AG09309 (cell line): ENCODE measurements at regions not wholly inside any gene's neighbourhood (a gene's known extent, or its start where the extent isn't known, plus 50 kb on each side); places are given as distances from the start of the nearest gene placed in this dataset.

Experiments used
- DNase-seq: peaks from one replicate; pipeline ENCODE4 v3.0.0-alpha.2; 2010; ENCODE audit warnings: low read depth
- H3K4me3 ChIP-seq: 2 replicates; pipeline ENCODE4 v1.5.1; 2011; ENCODE audit warnings: mild to moderate bottlenecking, low read depth, low read length, moderate library complexity; ENCODE audit not compliant: control insufficient read depth
- CTCF ChIP-seq: IDR thresholded peaks from 2 replicates; pipeline ENCODE4 v1.5.1; 2011; ENCODE audit warnings: mild to moderate bottlenecking, low read depth, low read length, inconsistent platforms; ENCODE audit not compliant: insufficient read depth, control insufficient read depth; ENCODE audit errors: missing control alignments

GRCh38 chr10:78900715-78901430 lies 167.9 kb upstream of the ZMIZ1 start:
- no peak for DNase-seq
- TF ChIP-seq CTCF, result no peak
- no peak overlapping the region for H3K4me3 ChIP-seq

- no peak overlapping the region for H3K4me3 ChIP-seq
- TF ChIP-seq CTCF, result no peak
These were observed 167.1 kb upstream of the ZMIZ1 start for GRCh38 chr10:78901694-78902093.

DNA sequence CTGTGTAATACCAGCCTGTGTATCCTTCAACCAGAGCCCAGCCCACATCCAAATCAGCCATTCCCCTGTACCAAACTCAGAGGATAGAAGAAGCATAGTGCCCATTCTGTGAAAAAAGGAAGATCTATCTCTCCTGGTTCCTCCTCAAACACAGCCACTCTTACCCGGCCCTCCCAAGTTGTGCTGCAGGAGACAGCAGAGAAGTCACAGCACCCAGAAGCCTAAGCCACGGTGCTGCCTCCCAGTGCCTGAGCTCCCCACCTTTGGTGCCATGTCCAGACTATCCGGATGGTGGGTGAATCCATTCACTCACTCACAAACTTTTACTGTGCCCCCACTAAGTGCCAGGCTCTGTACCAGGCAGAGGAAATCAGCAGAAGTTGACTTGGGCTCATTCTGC lies 166.0 kb upstream of the ZMIZ1 start:
- no peak for TF ChIP-seq CTCF
- H3K4me3 ChIP-seq, result no peak overlapping the region
- DNase-seq, result no peak

More at GRCh38 chr10:78901694-78902093, 167.1 kb upstream of the ZMIZ1 start:
- no peak for DNase-seq

DNA sequence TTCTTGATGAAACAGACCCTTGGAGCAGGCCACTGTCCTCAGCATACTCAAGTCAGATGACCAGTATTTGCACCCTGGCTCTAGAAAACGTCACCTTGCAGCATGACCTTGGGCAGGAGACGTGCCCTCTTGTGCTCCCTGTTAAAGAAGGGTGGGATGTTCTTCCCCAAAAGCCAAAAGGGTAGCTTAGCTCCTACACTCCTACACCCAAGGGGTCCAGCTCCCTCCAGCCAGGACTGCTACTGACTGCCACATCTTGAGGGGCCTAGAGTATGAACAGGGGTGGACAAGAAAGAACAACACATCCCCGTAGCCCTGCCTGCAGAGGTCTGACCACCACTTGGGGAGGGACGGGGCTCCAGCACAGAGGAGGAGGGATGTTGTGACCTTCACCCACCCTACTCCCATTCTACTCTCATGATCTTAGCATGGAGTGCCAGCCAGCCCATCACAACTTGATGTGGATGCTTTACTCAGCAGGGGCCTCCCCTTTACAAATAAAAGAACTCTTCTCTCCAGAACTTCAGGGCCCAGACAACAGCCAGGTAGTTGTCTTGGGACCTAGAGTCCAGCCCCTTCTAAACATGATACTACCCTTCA lies 165.3 kb upstream of the ZMIZ1 start:
- no peak for DNase-seq
- TF ChIP-seq CTCF, result no peak
- no peak overlapping the region for H3K4me3 ChIP-seq

GRCh38 chr10:78904196-78904595 lies 164.6 kb upstream of the ZMIZ1 start:
- H3K4me3 ChIP-seq, result no peak overlapping the region
- no peak for TF ChIP-seq CTCF

DNA sequence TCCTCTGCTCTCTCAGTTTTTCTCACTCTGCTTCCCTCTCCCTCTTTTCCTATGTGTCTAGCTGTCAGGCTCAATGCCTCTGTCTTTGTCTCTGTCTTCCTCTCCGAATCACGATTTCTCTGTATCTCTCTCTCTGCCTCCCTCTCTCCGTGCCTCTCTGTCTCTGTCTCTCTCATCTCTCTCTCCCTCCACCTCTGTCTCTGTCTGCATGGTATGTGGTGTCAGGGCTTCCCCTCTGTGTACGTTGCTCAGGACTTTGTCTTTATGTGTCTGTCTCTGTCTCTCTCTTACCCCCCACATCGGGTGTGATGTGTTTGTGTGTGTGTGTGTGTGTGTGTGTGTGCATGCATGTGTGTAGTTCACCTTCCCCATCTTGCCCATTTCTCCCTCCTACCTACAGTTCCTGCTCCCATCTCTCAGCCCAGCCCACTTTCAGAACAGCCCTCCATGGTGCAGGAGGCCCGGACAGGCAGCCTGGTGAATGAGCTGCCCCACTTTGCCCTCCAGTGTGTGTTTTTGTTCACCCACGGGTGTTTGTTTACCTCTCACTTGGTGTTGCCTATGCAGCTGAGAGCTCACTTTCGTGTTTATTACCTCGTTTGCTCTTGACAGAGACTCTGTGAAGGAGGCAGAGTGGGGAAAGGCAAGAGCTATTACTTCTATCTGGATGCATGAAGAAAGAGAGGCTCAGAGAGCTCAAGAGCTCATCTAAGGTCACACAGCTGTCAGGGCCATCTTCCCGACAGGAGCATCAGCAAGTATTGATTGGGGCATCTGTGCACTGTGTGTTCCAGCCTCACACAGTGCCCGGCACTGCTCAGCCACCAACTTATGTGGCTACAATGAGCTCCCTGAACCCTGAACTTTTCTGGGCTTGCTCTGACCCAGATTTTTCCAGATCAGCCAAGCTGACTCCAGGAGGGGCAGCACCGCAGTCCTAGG lies 163.5 kb upstream of the ZMIZ1 start:
- DNase-seq, result no peak
- TF ChIP-seq CTCF, result no peak
- no peak overlapping the region for H3K4me3 ChIP-seq

More at GRCh38 chr10:78904196-78904595, 164.6 kb upstream of the ZMIZ1 start:
- no peak for DNase-seq
